ENCODE measurements at regions not wholly inside any gene's neighbourhood (a gene's known extent, or its start where the extent isn't known, plus 50 kb on each side); places are given as distances from the start of the nearest gene placed in this dataset.

GRCh38 chr1:169046671-169047070, 59.8 kb upstream of the ATP1B1 start:
- TF ChIP-seq POLR2A (IDR thresholded peaks at IDR 0.05; ENCODE audit: low read depth, low read length), result no peak
- TF ChIP-seq POLR2AphosphoS5 (IDR thresholded peaks at IDR 0.05; ENCODE audit: low read depth, low read length), result no peak
- TF ChIP-seq TAF1 (IDR thresholded peaks at IDR 0.05; ENCODE audit: low read depth, low read length), result no peak
